ENCODE measurements at regions not wholly inside any gene's neighbourhood (a gene's known extent, or its start where the extent isn't known, plus 50 kb on each side); places are given as distances from the start of the nearest gene placed in this dataset.
"Not testable (repeated sequence)": the region's sequence is repeated elsewhere in the genome, so short reads cannot be mapped to it uniquely, and the experiment has no call there.

DNA sequence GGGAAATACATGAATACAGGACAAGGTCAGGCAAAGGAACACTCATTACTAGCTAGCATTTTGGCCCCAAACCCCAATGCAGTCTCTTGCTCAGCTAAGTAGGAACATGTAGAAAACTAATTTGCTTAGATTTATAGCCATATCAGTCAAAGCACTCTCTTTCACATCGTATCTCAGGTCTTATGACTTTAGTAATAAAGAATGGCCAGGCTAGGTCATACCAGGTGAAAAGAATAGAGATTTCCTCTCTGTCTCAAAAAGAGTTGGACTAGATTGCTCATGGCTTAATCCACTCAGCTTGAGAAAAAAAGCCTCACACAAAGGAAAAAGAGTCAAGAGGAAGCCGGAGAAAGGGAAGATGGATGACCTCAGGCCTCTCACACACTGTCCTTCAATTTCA, 772.7 kb upstream of the SEMA6A start:
- DNase-seq, result no peak

DNA sequence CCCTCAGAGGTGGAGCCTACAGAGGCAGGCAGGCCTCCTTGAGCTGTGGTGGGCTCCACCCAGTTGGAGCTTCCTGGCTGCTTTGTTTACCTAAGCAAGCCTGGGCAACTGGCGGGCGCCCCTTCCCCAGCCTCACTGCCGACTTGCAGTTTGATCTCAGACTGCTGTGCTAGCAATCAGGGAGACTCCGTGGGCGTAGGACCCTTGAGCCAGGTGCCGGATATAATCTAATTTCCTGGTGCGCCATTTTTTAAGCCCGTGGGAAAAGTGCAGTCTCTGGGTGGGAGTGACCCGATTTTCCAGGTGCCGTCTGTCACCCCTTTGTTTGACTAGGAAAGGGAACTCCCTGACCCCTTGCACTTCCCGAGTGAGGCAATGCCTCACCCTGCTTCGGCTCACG, 769.1 kb upstream of the SEMA6A start:
- not testable (repeated sequence) for DNase-seq

DNA sequence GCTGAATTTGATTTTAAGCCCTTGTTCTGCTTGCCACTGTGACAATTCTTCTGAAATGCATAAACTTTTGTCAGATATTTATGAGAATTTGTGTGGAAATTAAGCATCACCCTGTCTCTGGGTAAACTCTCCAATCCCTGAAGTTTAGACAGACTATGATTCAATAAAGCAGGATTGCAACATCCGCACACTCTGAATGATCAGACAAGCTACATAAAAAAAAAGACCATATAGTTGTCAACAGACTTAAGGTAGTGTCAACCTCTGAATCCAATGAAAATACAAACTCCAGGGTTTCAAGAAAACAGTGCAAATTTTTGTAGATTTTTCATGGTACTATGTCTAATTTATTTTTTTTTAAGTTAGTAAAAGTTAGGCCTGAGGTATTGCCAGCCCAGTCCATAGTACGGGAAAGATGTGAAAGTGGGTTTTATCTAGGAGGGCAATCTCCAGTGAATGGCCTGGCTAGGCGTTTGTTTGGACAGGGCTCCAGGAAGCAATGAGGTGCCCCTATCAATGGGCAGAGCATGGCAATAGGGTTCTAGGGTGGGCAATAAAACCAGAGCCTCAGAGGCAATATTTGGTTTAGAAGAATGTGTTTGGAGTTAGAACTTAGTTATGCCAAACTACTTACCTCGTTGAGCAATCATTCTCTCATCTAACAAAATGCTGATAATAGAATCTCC, 762.6 kb upstream of the SEMA6A start:
- DNase-seq, result no peak

DNA sequence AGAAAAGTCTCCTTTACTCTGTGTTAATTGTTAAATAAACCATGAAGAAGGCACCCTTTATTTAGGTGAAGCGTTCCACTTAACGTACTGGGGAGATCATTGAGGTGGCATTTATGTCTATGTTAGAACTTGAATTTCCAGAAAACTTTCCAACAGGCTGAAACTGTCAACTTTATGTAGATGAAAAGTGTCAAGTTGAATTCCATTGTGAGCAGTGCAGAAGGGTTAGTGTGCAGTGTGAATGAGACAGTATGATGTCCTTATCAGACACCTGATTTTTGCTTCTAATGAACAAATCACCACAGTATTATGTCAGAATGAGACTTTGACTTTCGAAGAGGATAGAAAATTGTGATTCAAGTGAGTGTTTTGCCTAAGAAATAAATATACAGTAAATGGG, 761.6 kb upstream of the SEMA6A start:
- DNase-seq, result no peak

DNA sequence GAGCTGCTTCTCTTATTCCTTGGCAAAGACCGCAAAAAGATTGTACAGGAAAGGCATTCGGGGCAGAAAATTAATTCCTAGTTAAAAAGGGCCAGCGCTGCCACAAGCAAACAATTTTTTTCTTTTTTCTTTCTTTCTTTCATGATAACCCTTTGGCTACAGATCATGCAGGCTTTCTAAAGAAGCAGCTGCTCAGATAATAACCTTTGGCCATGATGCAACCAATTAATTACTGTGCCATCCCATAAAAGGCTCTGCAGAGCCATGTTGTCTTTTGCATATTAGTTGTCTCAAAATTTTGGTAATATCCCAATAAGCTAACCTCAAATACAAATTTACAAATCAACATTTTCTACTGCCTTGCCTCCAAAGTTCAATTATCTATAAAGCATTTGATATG, 758.4 kb upstream of the SEMA6A start:
- no peak for DNase-seq

DNA sequence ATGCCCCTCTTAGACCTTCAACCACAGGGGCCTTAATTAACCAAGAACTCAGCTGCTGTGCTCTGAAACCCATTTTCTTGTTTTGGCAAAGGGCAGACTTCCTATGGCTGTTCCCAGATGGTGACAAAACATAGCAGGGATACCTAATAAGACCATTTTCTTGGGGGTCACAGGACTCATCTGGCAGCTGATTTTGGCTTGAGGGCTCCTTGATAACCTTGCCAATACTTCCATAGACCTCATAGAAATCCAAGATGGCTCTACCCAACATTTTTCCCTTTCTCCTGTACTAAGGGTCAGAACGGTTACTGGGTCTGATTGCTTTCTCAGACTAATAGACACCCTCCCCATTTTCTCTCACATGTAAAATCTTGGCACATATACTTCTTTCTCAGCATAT, 757.7 kb upstream of the SEMA6A start:
- no peak for DNase-seq

DNA sequence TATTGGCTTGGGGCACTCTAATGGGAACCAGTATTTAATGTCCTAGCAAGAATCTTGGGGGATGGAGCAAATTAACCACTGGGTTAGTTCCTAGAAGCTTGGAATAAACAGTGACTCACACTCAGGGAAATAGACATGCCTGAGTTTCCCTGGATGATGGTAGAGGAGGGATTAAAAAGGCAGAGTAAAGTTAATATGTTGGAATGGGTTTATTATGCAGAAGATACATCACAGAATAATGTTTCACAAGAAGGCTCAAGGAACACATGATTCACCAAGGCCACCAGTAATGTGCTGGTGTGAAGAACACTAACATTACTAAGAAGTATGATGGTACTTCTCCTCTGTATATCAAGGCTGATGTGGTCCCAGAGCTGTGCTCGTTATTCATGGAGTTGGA, 752.9 kb upstream of the SEMA6A start:
- no peak for DNase-seq

DNA sequence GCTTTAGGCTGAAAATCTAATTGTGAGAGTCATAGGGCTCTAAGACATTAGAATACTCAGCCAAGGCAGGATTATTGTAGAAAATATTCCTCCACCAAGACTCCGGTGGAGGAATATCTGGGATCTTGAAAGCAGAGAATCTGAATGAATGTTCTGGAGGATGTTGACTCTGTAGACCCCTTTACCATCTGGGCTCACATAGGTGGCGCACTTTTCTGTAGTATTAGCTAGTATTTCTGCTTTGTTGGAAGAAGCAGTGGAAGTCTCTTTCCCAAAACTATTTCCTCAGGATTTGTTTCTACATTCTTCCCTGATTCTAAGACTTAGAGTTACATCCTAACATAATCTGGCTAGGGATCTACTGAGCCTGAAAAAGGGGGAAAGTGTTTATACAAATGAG, 752.4 kb upstream of the SEMA6A start:
- no peak for DNase-seq

DNA sequence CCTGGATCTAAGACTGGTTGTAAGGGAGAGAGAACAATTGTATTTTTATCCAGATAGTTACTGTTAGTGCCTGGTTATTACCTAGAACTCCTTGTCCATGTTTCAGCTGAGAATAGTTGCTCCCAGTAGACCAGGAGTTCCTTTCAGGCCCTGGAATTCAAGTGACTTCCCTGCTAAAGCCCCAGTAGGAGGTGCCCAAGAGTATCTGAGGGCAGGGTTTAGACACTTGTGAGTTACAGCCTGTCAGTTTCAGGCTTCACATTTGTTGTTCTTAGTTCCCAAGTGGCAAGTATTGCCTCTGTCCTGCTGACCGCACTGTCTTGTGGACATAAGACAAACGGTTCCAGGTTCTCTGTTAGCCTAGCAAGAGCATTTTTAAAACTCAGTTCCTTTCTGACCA, 743.9 kb upstream of the SEMA6A start:
- DNase-seq, result no peak

DNA sequence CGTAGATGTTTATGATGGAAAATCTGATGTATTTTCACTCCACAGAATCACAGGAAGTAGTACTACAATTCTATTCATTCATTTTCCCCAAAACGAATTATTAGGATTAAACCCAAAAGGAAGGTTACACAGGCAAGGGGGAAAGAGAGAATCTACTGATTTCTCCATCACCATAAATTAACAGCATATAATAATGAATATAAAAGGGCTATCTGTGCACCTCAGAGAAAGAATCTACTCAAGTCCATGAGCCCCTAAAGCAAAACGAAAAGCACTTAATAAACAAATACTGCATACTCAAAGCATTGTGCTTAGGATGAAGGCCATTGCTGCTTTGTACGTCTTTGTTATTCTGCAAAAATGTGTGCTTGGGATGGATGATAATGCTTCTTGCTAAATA, 740.5 kb upstream of the SEMA6A start:
- DNase-seq, result no peak

DNA sequence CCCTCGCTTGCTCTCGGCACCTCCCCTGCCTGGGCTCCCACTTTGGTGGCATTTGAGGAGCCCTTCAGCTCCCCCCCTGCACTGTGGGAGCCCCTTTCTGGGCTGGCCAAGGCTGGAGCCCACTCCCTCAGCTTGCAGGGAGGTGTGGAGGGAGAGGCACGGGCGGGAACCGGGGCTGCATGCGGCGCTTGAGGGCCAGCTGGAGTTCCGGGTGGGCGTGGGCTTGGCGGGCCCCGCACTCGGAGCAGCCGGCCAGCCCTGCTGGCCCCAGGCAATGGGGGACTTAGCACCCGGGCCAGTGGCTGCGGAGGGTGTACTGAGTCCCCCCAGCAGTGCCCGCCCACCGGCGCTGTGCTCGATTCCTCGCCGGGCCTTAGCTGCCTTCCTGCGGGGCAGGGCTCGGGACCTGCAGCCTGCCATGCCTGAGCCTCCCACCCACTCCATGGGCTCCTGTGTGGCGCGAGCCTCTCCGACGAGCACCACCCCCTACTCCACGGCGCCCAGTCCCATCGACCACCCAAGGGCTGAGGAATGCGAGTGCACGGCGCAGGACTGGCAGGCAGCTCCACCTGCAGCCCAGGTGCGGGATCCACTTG, 730.0 kb upstream of the SEMA6A start:
- DNase-seq, result not testable (repeated sequence)

DNA sequence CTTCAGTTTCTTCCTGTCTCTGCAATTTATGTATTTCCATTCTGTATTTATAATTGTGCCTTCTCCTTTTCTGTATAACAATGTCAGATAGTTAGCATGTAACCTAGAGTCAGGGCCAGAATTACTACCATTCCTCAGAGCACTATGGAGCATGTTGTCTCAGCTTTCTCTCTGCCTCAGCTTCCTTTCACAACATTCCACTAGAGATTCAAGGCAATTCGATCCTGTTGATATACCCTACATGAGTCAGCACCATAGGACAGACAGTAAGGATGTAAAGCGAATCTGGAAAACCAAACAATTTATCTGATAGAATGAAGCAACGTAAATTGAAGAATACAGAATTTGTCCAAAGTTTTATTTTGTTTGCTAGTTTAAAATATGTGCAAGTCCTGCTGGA, 728.3 kb upstream of the SEMA6A start:
- no peak for DNase-seq

DNA sequence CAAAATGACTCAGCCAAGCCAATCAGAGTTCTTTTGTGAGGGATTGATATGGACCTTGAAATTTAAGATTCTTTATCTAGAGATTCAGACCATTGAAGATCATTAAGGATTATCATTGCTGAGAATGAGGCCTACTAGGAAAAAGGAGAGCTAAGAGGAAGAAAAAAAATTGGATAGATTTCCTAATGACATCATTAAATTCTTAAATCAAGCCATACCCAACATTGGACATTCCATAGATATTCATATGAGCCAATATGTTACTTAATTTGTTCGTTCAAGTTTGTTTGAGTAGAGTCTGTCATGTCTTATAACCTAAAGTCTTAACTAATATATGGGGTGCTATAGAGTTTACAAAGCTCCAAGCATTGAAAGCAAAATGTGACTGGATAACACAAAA, 727.9 kb upstream of the SEMA6A start:
- DNase-seq, result no peak

DNA sequence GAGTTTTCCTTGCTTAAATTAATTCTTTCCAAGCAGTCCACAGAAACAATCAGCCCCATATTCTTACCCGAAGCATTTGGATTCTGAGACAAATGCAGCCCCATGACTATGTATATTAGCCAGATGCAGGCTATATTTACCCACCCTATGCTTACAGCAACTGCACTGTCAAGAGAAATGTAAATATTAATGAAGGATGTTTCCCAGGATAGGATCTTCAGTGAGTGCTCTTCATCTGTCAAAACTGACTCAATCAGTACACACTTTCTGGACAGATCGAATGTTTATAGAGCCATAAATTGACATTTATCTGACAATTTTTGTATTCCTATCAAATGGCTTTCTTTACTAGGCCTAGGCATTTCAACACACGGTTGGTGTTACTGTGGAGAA, 725.3 kb upstream of the SEMA6A start:
- DNase-seq, result no peak

DNA sequence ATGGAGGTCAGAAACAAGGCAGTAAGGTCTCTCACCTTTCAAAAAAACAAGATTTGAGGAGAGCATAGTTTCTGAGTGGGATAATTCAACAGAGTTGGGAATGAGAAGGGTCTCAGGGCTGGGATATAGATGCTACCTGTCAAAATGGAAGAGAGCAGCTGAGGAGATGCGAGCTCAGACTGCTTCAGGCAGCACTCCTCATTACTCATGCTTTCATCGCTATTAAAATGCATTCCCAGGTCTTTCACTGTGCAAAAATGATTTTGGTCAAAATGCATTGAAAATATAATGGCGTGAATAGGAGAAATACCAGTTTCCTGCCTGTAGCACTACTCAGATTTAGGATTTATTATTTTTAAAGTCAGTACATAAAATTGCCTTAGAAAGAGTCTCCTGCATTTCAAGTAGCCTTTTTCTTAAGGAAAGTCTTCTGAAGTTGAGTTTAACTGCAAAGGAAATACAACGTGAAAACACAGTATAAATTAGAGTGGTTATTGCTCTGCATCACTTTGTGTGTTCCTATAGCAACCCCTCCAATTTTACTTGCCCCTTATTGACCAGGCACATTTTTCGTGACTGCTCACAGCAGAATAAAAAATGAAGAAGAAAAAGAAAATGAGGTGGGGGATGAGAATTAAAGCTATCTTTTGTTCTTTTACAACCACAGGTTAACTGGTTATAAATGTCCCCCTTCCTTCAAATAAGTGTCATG, 724.8 kb upstream of the SEMA6A start:
- no peak for DNase-seq

DNA sequence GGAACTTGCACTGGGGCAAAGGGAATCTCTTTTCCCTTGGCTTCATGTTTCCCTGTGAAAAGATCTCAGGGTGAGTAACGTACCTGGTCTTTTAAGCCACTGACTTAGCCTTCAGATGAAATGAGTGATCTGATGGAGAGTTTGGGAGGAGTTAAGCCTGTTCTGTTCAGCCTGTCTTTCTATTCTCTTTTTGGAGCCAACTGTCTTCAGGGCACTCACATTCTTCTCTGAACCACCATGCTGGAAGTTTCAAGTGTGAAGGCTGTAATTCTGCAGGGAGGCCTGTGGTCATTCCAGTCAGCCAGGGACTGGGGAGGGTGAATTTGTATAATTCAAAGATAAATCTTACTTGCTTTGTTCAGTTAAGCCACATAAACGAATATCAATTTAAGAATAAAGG, 722.2 kb upstream of the SEMA6A start:
- DNase-seq, result no peak

DNA sequence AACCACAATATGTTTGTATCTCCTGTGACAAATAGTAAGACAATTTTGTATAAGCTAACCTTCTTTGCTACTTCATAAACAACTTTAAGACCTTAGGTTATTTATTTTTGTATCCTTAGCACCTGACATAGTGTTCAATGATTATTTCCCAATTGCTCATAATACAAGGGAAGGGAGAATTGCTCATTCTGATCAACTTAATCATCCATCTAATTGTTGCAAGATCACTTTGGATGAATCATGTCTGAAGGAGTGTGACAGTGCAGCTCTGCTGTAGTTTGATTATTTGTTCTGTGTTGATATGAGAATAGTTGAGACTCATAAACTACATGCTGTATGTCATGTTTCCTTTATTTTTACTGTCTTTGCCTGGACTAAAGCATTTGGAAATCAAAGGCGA, 721.3 kb upstream of the SEMA6A start:
- DNase-seq, result no peak

DNA sequence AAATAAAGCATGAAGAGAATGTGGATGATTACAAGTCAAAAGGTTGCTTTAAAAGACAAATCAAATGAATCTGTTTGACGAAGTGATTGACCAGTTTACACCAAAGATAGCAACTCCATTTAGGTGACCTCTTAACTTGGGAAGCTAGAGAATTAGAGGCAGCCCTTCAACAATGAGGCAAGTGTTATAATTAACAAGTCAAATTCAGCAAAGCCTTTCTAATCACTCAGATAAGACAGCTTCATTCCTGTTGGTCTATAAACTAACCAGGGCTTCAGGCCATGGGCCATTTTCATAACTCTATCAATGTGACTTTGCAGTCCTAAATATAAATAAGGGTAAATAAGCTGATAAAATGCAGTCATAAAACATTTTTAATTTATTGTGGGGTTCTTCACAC, 712.2 kb upstream of the SEMA6A start:
- no peak for DNase-seq

DNA sequence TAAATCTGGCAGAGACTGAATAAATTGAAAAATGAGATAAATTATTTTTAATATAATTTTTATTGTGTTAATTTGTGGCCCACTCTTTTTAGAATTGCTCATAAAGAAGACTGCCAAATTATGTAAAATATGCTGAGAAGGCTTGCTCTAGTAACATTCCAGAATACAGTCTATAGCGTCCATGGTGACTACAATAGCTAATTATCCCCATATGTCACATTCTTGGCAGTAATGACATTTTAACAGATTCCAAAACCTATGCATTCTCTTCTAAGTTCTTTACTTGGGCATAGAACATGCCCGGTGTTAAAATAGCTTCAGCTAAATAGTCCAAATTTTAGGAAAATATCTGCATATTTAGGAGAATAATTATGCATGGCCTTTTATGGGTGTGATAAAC, 697.0 kb upstream of the SEMA6A start:
- no peak for DNase-seq

DNA sequence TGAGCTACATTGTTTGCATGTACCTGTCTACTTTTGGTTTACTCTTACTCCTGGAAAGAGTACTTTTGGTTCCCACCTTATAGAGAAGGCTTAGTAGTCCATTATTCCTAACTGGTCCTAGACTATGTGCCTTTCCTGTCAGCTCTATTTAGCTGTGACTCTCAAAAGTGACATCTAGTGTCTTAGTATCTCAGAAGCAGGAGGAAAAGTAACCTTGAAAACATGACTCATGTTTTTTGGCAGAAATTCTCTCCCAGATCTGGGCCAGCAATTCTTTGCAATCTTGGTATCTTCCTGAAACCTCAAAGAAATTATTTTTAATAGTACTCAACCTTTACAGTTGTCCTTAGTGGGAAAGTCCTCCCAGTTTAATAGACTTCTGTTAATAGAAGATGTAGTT, 691.7 kb upstream of the SEMA6A start:
- no peak for DNase-seq

DNA sequence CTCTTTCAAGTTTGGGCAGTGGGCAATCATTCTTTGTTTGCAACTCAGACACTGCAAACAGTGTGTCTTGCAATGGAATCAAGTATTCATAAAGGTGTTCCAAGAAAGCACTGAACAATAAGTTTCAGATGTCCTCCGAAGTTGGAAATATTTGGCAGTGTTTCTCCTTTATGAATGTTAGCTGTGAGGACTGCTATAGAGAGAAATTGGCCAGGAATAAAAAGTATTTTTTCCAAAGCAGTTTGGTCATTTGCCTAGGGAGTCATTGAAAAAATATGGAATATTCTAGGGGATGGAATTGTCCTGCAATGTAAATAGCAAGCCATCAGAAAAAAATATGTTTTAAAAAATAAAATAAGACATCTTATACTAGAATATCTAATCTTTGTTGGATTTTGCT, 688.6 kb upstream of the SEMA6A start:
- DNase-seq, result no peak

DNA sequence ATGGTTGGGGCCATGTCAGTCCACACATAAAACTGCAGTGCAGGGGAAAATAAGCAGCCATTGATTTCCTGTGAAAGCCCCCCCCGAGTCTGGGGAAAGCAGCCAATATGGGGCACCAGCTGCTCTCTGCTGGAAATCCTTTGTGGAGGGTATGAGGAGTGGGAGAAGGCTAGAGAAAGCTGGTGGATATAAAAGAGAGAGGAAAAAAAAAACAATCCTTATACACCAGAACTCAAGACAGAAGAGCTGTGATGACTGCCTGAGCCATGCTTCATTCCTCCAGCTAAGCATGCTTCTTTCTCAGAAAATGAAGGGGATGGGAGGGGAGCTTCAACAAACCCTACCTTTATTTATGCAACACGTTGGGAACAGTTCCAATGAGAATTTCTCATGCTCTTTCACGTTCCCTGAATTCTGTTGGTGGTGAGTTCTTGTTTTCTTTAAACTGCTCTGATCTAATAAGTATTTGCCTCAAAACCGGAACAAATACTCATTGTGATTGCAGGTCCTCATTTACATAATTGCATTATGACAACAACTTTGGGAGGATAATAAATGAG, 688.0 kb upstream of the SEMA6A start:
- DNase-seq, result no peak

DNA sequence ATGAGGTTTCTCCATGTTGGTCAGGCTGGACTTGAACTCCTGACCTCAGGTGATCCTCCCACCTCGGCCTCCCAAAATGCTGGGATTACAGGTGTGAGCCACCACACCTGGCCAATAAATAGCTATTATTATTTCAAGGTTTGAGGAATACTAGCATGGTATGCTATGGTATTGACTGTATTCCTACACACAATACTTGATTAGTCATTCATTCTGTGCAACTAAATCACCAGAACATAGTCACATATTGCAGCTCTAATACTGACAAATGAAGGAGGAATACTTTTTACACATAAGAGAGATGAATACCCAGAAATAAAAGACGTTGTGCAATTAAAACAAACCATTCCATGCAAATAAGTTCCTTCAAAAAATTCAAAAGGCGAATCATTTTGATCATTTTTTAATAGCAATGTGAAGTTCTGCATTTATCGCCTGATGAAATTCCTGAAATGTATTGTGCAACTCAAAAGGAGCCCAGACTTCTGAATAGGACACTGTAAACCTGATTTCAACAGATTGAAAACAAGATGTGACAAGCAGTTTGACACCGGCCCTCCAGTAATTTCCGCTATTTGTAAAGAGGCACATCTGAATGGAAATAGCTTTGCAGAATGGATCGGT, 687.4 kb upstream of the SEMA6A start:
- DNase-seq, result no peak

Data from stimulated activated CD4-positive, alpha-beta T cell treated with anti-CD3 and anti-CD28 coated beads, Interleukin-4, amount 100 ng/mL, for 4 hours (primary cell).